GM18507 (cell line): ENCODE measurements at regions not wholly inside any gene's neighbourhood (a gene's known extent, or its start where the extent isn't known, plus 50 kb on each side); places are given as distances from the start of the nearest gene placed in this dataset.

Source experiments
- DNase-seq: peaks from one replicate; pipeline ENCODE4 v3.0.0; 2011; ENCODE audit warnings: low read depth; ENCODE audit not compliant: insufficient read length; ENCODE audit errors: extremely low spot score
- FAIRE-seq: peaks from 2 replicates; lab custom pipeline; 2011; peaks lifted over from hg19 to GRCh38; lab: Jason Lieb, UNC

GRCh38 chr1:57736940-57737339, 313.1 kb upstream of the DAB1 start:
- FAIRE-seq = no peak
- no peak for DNase-seq

GRCh38 chr1:57729181-57729580, 305.3 kb upstream of the DAB1 start:
- DNase-seq (no peak), FAIRE-seq (no peak)

GRCh38 chr1:57727121-57727520, 303.3 kb upstream of the DAB1 start:
- FAIRE-seq (no peak), DNase-seq (no peak)

GRCh38 chr1:57725318-57725717, 301.5 kb upstream of the DAB1 start:
- DNase-seq = no peak
- no peak for FAIRE-seq

- FAIRE-seq = no peak
- DNase-seq = no peak
Observed at GRCh38 chr1:57724535-57724934, 300.7 kb upstream of the DAB1 start.

- FAIRE-seq = no peak
Observed at GRCh38 chr1:57722285-57722978, 298.6 kb upstream of the DAB1 start.

GRCh38 chr1:57721001-57721400, 297.1 kb upstream of the DAB1 start:
- FAIRE-seq = no peak

More at GRCh38 chr1:57722285-57722978, 298.6 kb upstream of the DAB1 start:
- no peak for DNase-seq

GRCh38 chr1:57719274-57719673, 295.4 kb upstream of the DAB1 start:
- FAIRE-seq = no peak
- no peak for DNase-seq

More at GRCh38 chr1:57721001-57721400, 297.1 kb upstream of the DAB1 start:
- no peak for DNase-seq

- no peak for DNase-seq
Observed at GRCh38 chr1:57713501-57713900, 289.6 kb upstream of the DAB1 start.

GRCh38 chr1:57712846-57713245, 289.0 kb upstream of the DAB1 start:
- FAIRE-seq = no peak
- DNase-seq = no peak

More at GRCh38 chr1:57713501-57713900, 289.6 kb upstream of the DAB1 start:
- FAIRE-seq = no peak

GRCh38 chr1:57711326-57711725, 287.5 kb upstream of the DAB1 start:
- DNase-seq (no peak), FAIRE-seq (no peak)

- DNase-seq (no peak), FAIRE-seq (no peak)
Observed at GRCh38 chr1:57707631-57708030, 283.8 kb upstream of the DAB1 start.

GRCh38 chr1:57704811-57705210, 281.0 kb upstream of the DAB1 start:
- DNase-seq = no peak
- no peak for FAIRE-seq

GRCh38 chr1:57704231-57704630, 280.4 kb upstream of the DAB1 start:
- FAIRE-seq (no peak), DNase-seq (no peak)

- FAIRE-seq = no peak
Observed at GRCh38 chr1:57696904-57697303, 273.0 kb upstream of the DAB1 start.

GRCh38 chr1:57696043-57696442, 272.2 kb upstream of the DAB1 start:
- FAIRE-seq = no peak
- no peak for DNase-seq

More at GRCh38 chr1:57696904-57697303, 273.0 kb upstream of the DAB1 start:
- DNase-seq = no peak

GRCh38 chr1:57686306-57686705, 262.4 kb upstream of the DAB1 start:
- no peak for DNase-seq
- FAIRE-seq = no peak

GRCh38 chr1:57683037-57683942, 259.4 kb upstream of the DAB1 start:
- DNase-seq (no peak), FAIRE-seq (no peak)

- DNase-seq (no peak), FAIRE-seq (no peak)
Observed at GRCh38 chr1:57678138-57678537, 254.3 kb upstream of the DAB1 start.

GRCh38 chr1:57675776-57676175, 251.9 kb upstream of the DAB1 start:
- FAIRE-seq (no peak), DNase-seq (no peak)

- FAIRE-seq (no peak), DNase-seq (no peak)
Observed at GRCh38 chr1:57674801-57675200, 250.9 kb upstream of the DAB1 start.
